Upper lobe of left lung (tissue), 4 donors: ENCODE measurements at regions not wholly inside any gene's neighbourhood (a gene's known extent, or its start where the extent isn't known, plus 50 kb on each side); places are given as distances from the start of the nearest gene placed in this dataset.

Experiments used
- POLR2AphosphoS5 ChIP-seq, 2 donors: sonication (generic); formaldehyde crosslinking; IDR thresholded peaks; one replicate each; pipeline ENCODE4 v1.5.1; 2017; ENCODE audit warnings: antibody characterized with exemption in 2 of 2
- TF ChIP-seq, protein P1 (sequence below), 6 experiments: fragments of 450-650 bp in 4 of 6; fragments of 200-600 bp in 2 of 6; sonication (generic) in 2 of 6; IDR thresholded peaks; one replicate each; pipeline ENCODE4 v1.5.1; 2016 to 2019; ENCODE audit warnings: antibody characterized with exemption in 6 of 6

GRCh38 chr13:79149210-79149609 is 256.8 kb downstream of the RBM26 start:
- TF ChIP-seq, protein P1, sequence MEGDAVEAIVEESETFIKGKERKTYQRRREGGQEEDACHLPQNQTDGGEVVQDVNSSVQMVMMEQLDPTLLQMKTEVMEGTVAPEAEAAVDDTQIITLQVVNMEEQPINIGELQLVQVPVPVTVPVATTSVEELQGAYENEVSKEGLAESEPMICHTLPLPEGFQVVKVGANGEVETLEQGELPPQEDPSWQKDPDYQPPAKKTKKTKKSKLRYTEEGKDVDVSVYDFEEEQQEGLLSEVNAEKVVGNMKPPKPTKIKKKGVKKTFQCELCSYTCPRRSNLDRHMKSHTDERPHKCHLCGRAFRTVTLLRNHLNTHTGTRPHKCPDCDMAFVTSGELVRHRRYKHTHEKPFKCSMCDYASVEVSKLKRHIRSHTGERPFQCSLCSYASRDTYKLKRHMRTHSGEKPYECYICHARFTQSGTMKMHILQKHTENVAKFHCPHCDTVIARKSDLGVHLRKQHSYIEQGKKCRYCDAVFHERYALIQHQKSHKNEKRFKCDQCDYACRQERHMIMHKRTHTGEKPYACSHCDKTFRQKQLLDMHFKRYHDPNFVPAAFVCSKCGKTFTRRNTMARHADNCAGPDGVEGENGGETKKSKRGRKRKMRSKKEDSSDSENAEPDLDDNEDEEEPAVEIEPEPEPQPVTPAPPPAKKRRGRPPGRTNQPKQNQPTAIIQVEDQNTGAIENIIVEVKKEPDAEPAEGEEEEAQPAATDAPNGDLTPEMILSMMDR (IDR thresholded peaks at IDR 0.05) = no peak
- TF ChIP-seq POLR2AphosphoS5 (IDR thresholded peaks at IDR 0.05) = no peak
